Astrocyte (in vitro differentiated cells and primary cell): ENCODE measurements at regions not wholly inside any gene's neighbourhood (a gene's known extent, or its start where the extent isn't known, plus 50 kb on each side); places are given as distances from the start of the nearest gene placed in this dataset.

Source experiments
- DNase-seq: peaks from one replicate; pipeline ENCODE4 v3.0.0-alpha.2; 2010; ENCODE audit warnings: low read depth
- FAIRE-seq: peaks from 2 replicates; lab custom pipeline; 2011; peaks lifted over from hg19 to GRCh38; lab: Jason Lieb, UNC
- H2AFZ ChIP-seq: 2 replicates; pipeline ENCODE4 v1.6.0; 2012; ENCODE audit warnings: low read depth, low read length, inconsistent platforms
- H3K27ac ChIP-seq: 2 replicates; pipeline ENCODE4 v1.5.1; 2011; ENCODE audit warnings: low read depth, low read length, inconsistent platforms
- H3K27me3 ChIP-seq: 2 replicates; pipeline ENCODE4 v1.6.0; 2011; ENCODE audit warnings: low read length, inconsistent platforms; ENCODE audit not compliant: insufficient read depth
- H3K36me3 ChIP-seq: 2 replicates; pipeline ENCODE4 v1.5.1; 2011; ENCODE audit warnings: low read length, inconsistent platforms; ENCODE audit not compliant: insufficient read depth
- H3K4me1 ChIP-seq: 2 replicates; pipeline ENCODE4 v1.5.1; 2011; ENCODE audit warnings: low read length, inconsistent platforms; ENCODE audit not compliant: insufficient read depth
- H3K4me2 ChIP-seq: 2 replicates; pipeline ENCODE4 v1.6.0; 2012; ENCODE audit warnings: low read length, inconsistent platforms
- H3K4me3 ChIP-seq: 2 replicates; pipeline ENCODE4 v1.5.1; 2011; ENCODE audit warnings: low read depth, mild to moderate bottlenecking, low read length, inconsistent platforms; ENCODE audit not compliant: insufficient read depth
- H3K79me2 ChIP-seq: 2 replicates; pipeline ENCODE4 v1.6.0; 2012; ENCODE audit warnings: mild to moderate bottlenecking, low read length, inconsistent platforms; ENCODE audit not compliant: insufficient read depth
- H3K9ac ChIP-seq: 2 replicates; pipeline ENCODE4 v1.6.0; 2012; ENCODE audit warnings: mild to moderate bottlenecking, low read length, inconsistent platforms
- H3K9me3 ChIP-seq: 2 replicates; pipeline ENCODE4 v1.5.1; 2012; ENCODE audit warnings: low read depth, mild to moderate bottlenecking, low read length, inconsistent platforms; ENCODE audit not compliant: insufficient read depth
- H4K20me1 ChIP-seq: 2 replicates; pipeline ENCODE4 v1.6.0; 2012; ENCODE audit warnings: low read length, inconsistent platforms; ENCODE audit not compliant: insufficient read depth
- H3K27ac Mint-ChIP-seq: one replicate; pipeline ENCODE4 v1.8.0; 2021; ENCODE audit warnings: mild to moderate bottlenecking, mixed read lengths; ENCODE audit not compliant: unreplicated experiment
- H3K27me3 Mint-ChIP-seq: one replicate; pipeline ENCODE4 v1.8.0; 2021; ENCODE audit warnings: low read depth, mixed read lengths; ENCODE audit not compliant: unreplicated experiment
- H3K36me3 Mint-ChIP-seq: one replicate; pipeline ENCODE4 v1.8.0; 2021; ENCODE audit warnings: low read depth, mixed read lengths; ENCODE audit not compliant: unreplicated experiment
- H3K4me1 Mint-ChIP-seq: one replicate; pipeline ENCODE4 v1.8.0; 2021; ENCODE audit warnings: low read depth, mixed read lengths; ENCODE audit not compliant: unreplicated experiment
- H3K4me3 Mint-ChIP-seq: one replicate; pipeline ENCODE4 v1.8.0; 2021; ENCODE audit warnings: mild to moderate bottlenecking, moderate library complexity, mixed read lengths; ENCODE audit not compliant: unreplicated experiment
- H3K9me3 Mint-ChIP-seq: one replicate; pipeline ENCODE4 v1.8.0; 2021; ENCODE audit warnings: mild to moderate bottlenecking, mixed read lengths; ENCODE audit not compliant: unreplicated experiment
- CTCF ChIP-seq: IDR thresholded peaks from 2 replicates; pipeline ENCODE4 v1.5.1; 2011; ENCODE audit warnings: low read depth, mild to moderate bottlenecking, inconsistent platforms, low read length, moderate library complexity; ENCODE audit not compliant: insufficient read depth
- EZH2 ChIP-seq: IDR thresholded peaks from 2 replicates; pipeline ENCODE4 v1.6.1; 2012; ENCODE audit warnings: mild to moderate bottlenecking, low read length, inconsistent platforms; ENCODE audit not compliant: insufficient read depth

GRCh38 chr7:28239823-28240204 is 59.2 kb upstream of the JAZF1 start:
- TF ChIP-seq EZH2 (no peak), CTCF (no peak)
- Histone ChIP-seq H3K36me3 (no peaks in the 10 kb centered on the region), H3K27ac (no peak overlapping the region), H4K20me1 (no peaks in the 10 kb centered on the region), H3K9ac (no peak overlapping the region), H2AFZ (no peak overlapping the region), H3K27me3 (no peaks in the 10 kb centered on the region), H3K4me1 (no peaks in the 10 kb centered on the region), H3K9me3 (no peaks in the 10 kb centered on the region), H3K4me3 (no peak overlapping the region), H3K79me2 (no peaks in the 10 kb centered on the region), H3K4me2 (no peak overlapping the region)
- Mint-ChIP-seq H3K36me3 (no peaks in the 10 kb centered on the region), H3K9me3 (peaks cover 1% of the 10 kb centered on the region), H3K27me3 (peaks cover 5% of the 10 kb centered on the region), H3K4me1 (no peaks in the 10 kb centered on the region), H3K27ac (no peak overlapping the region), H3K4me3 (no peak overlapping the region)
- DNase-seq (no peak), FAIRE-seq (no peak)

GRCh38 chr7:28240481-28240880 is 59.9 kb upstream of the JAZF1 start:
- FAIRE-seq (no peak), DNase-seq (no peak)
- Histone ChIP-seq H2AFZ (no peak overlapping the region), H3K27me3 (no peaks in the 10 kb centered on the region), H3K79me2 (no peaks in the 10 kb centered on the region), H3K9ac (no peak overlapping the region), H3K4me1 (no peaks in the 10 kb centered on the region), H3K36me3 (no peaks in the 10 kb centered on the region), H3K4me2 (no peak overlapping the region), H4K20me1 (no peaks in the 10 kb centered on the region), H3K4me3 (no peak overlapping the region), H3K27ac (no peak overlapping the region), H3K9me3 (no peaks in the 10 kb centered on the region)
- no peak overlapping the region for H3K27ac Mint-ChIP-seq
- H3K4me3 Mint-ChIP-seq: no peak overlapping the region
- H3K4me1 Mint-ChIP-seq: no peaks in the 10 kb centered on the region
- H3K36me3 Mint-ChIP-seq: no peaks in the 10 kb centered on the region
- no peaks in the 10 kb centered on the region for H3K9me3 Mint-ChIP-seq
- peaks cover 5% of the 10 kb centered on the region for H3K27me3 Mint-ChIP-seq
- TF ChIP-seq EZH2 (no peak), CTCF (no peak)

GRCh38 chr7:28243861-28244260 is 63.3 kb upstream of the JAZF1 start:
- H3K4me3 ChIP-seq: no peak overlapping the region
- DNase-seq (no peak), FAIRE-seq (no peak)
- Mint-ChIP-seq H3K36me3 (no peaks in the 10 kb centered on the region), H3K4me1 (no peaks in the 10 kb centered on the region), H3K4me3 (no peak overlapping the region), H3K27ac (no peak overlapping the region), H3K27me3 (no peaks in the 10 kb centered on the region), H3K9me3 (no peaks in the 10 kb centered on the region)
- H3K79me2 ChIP-seq: no peaks in the 10 kb centered on the region
- H3K9me3 ChIP-seq: no peaks in the 10 kb centered on the region
- H4K20me1 ChIP-seq: no peaks in the 10 kb centered on the region
- H3K36me3 ChIP-seq: no peaks in the 10 kb centered on the region
- H3K27ac ChIP-seq: no peak overlapping the region
- no peaks in the 10 kb centered on the region for H3K4me1 ChIP-seq
- H3K27me3 ChIP-seq: no peaks in the 10 kb centered on the region
- TF ChIP-seq CTCF (no peak), EZH2 (no peak)
- no peak overlapping the region for H3K9ac ChIP-seq
- no peak overlapping the region for H2AFZ ChIP-seq
- H3K4me2 ChIP-seq: no peak overlapping the region
